Activated CD8-positive, alpha-beta memory T cell treated with anti-CD3 and anti-CD28 coated beads for 4 hours (primary cell): ENCODE measurements at regions not wholly inside any gene's neighbourhood (a gene's known extent, or its start where the extent isn't known, plus 50 kb on each side); places are given as distances from the start of the nearest gene placed in this dataset.

Experiments used
- DNase-seq, 2 donors: peaks; one replicate each; pipeline ENCODE4 v3.0.0-alpha.2; 2020; ENCODE audit warnings: low read depth in 2 of 2

GRCh38 chr2:16318474-16319195, 347.0 kb downstream of the CYRIA start:
- no peak for DNase-seq

- no peak for DNase-seq
These were observed 347.6 kb downstream of the CYRIA start for GRCh38 chr2:16318051-16318450.

DNA sequence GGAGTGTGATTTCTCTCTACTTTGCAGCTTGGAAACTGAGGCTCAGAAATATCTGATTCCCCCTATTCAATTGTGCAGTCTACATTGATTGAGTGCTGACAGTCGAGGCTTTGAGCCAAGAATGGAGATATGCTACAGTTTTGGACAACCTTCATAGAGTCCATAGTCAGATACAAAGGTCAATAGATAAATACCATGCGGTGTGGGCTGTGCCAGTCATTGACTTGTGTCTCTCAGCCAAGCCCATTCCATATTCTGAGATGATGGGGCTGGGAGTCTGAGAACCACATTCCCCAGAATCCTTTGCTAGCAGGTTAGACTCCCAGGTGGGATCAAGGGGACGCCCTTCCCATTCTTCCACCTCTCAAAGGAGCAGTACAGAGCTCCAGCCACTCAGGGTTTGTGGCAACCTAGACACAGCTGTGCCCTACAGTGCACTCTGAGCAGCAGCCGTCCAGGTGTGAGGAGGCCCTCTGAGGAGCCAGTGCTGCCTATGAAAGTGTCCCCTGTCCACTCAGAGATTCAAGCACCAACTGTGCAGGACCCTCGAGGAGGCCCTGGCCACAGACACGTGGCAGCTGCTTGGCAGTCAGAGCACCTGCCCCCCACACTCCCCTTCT, 348.3 kb downstream of the CYRIA start:
- DNase-seq, result no peak

DNA sequence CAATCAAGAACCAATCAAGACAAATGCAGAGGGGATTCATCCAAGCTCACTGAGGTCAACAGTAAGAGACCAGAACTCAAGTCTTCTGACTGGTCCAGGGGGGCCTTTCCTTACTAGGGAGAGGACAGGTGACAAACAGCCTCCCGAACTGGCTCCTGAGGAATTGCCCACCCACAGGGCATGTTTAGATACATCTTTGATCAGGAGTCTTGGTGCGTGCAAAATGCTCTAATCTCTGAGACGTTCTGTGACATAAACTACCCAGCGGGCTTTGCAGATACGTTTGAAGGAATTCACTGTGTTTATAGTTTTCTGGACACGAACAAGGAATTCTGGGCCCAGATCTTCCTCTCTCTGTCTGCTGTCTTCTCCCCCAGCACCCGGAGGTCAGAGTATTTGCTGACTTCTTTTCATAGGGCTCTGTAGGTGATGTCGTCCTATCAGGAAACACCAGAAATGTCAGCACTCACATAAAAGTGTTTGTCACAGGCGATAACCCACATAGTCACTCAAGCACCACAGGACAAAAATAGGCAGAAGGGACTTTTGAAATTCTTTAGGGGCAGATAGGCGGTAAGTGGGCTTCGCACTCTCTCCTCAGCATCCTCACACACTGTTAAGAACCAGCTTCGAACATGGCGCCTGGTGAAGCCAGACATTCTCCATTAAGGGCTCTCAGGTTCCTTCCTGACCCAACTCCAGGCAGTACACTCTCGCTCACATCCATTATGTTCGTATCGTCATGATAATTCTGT, 349.0 kb downstream of the CYRIA start:
- no peak for DNase-seq

DNA sequence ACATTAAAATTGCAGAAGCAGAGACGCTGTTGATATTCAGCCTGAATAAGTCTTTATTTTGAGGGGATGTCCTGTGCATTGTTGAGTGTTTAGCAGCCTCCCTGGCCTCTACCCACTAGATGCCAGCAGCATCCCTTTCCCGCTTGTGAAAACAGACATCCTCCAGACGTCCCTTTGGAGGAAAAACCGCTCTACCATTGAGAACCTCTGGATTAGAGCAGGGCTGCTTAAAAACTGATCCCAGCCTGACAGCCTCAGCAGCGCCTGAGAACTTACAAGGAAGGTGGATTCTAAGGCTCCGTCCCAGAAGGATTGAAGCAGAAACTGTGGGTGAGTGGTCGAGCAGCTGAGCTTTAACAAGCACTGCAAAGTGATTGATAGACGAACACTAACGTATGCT, 349.7 kb downstream of the CYRIA start:
- DNase-seq, result no peak

GRCh38 chr2:16315458-16315835, 350.2 kb downstream of the CYRIA start:
- DNase-seq, result no peak

GRCh38 chr2:16314691-16315457, 350.8 kb downstream of the CYRIA start:
- no peak for DNase-seq

- no peak for DNase-seq
These were observed 351.6 kb downstream of the CYRIA start for GRCh38 chr2:16314001-16314400.

GRCh38 chr2:16313235-16313975, 352.2 kb downstream of the CYRIA start:
- no peak for DNase-seq

DNA sequence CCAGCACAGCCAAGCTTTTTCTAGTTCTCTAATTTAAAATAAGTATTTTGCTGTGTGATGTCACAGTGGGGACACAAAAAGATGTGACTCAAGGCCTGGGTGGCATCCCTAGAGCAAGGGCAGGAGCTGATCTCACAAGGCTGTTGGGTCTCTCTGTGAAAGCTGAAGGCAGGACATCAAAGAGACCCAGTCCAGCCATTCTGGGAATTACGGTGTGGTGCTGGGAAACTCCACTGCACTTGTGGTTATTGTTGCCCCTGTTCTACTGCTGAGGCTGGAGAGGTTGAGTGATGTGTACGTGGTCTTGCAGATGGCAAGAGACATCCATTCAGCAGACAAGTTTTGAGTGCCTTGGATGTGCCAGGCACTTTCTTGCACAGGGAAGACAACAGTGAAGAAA, 352.9 kb downstream of the CYRIA start:
- DNase-seq, result no peak

- DNase-seq, result no peak
These were observed 353.9 kb downstream of the CYRIA start for GRCh38 chr2:16311521-16312440.

- no peak for DNase-seq
These were observed 356.8 kb downstream of the CYRIA start for GRCh38 chr2:16308816-16309215.

GRCh38 chr2:16304876-16305590, 360.6 kb downstream of the CYRIA start:
- no peak for DNase-seq

DNA sequence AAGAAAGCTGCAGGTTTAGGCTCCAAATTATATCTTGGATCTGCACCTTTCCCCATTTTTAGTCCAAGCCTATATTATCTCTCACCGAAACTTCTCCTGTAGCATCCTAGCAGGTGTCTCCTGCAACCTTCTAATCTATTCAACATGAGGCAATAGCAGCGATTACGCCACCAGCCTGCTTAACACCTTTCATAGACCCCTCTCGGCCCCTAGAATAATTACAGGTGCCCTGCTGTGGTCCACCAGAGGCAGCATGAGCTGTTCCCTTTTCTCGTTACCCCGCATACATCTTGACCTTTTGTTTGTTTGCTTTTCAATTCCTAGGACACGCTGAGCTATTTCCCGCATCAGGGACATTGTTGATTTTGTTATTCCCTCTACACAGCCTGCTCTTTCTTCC, 361.9 kb downstream of the CYRIA start:
- DNase-seq, result no peak

DNA sequence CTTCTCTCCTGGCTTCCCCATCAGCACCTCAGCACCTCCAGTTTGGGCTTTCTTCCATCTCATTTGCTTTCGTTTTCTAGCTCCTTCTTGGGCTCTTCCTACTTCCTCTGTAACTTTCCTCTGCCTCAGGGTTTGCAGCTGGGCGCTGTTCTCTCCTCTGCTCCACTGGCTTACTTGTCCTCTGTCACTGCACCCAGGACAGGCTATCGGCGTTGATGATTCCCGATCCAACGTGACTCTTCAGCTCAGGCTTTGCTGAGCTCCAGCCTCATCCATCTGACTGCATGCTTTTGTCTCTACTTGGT, 362.4 kb downstream of the CYRIA start:
- DNase-seq, result no peak

DNA sequence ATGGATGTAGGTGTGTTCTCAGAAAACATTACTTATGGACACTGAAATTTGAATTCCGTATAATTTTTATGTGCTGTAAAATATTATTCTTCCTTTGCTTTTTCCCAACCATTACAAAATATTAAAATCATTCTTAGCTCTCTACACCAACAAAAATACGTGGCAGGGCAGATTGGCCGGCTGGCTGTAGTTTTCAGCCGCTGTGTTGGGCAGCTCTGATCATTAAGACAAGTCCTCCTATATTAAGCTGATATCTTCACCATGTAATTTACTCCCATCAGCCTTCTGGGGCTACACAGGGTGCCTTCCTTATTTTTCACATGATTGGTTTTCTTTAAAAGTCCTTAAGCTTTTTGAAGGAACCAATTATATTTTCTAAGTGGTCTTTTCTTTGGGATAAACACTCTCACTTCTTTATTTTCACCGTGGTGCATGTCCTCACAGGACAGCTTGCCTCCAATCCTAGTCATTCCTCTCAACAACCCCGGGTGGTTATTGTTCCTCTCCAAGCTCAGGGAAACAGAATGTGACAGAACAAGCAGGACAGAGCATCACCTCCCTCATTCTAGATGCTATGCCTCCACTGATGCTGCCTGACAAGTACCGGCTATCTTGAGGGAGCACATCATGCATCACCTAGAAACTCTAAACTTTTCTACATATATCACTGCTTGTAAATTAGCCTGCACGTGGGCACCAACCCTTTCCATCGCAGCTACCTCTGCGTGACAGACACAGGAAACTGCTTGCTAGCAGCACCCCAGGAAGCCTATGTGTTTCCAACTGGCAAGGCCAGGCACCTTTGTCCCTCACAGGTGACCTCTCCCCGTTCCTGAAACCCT, 362.3 kb downstream of the MYCN start:
- no peak for DNase-seq

- no peak for DNase-seq
These were observed 361.6 kb downstream of the MYCN start for GRCh38 chr2:16301961-16302360.

- no peak for DNase-seq
These were observed 358.5 kb downstream of the MYCN start for GRCh38 chr2:16298866-16299265.
